Liver (tissue), 8 donors: ENCODE measurements at regions not wholly inside any gene's neighbourhood (a gene's known extent, or its start where the extent isn't known, plus 50 kb on each side); places are given as distances from the start of the nearest gene placed in this dataset.

Experiments
- DNase-seq: peaks from one replicate; pipeline ENCODE4 v3.0.0-alpha.2; 2017; ENCODE audit warnings: low spot score
- H3K27ac ChIP-seq, 2 donors: one replicate each; pipeline ENCODE4 v1.7.0; 2013; ENCODE audit warnings: inconsistent platforms in 2 of 2, low read length in 2 of 2, control low read depth in 1 of 2, low read depth in 1 of 2, mild to moderate bottlenecking in 1 of 2
- H3K27me3 ChIP-seq, 4 donors: one replicate each; pipeline versions ENCODE4 v1.6.1 to v1.7.0; 2013; ENCODE audit warnings: low read length in 3 of 4, inconsistent platforms in 1 of 4, mild to moderate bottlenecking in 1 of 4, moderate library complexity in 1 of 4; ENCODE audit not compliant: control insufficient read depth in 4 of 4, insufficient read depth in 4 of 4
- H3K36me3 ChIP-seq, 4 donors: one replicate each; pipeline versions ENCODE4 v1.6.1 to v1.7.0; 2013; ENCODE audit warnings: low read length in 3 of 4, mild to moderate bottlenecking in 3 of 4, low read depth in 1 of 4, moderate library complexity in 1 of 4; ENCODE audit not compliant: control insufficient read depth in 4 of 4, insufficient read depth in 3 of 4
- H3K4me1 ChIP-seq, 4 donors: one replicate each; pipeline versions ENCODE4 v1.6.1 to v1.7.0; 2013; ENCODE audit warnings: low read length in 3 of 4, mild to moderate bottlenecking in 3 of 4, moderate library complexity in 1 of 4; ENCODE audit not compliant: control insufficient read depth in 4 of 4, insufficient read depth in 4 of 4
- H3K4me3 ChIP-seq, 3 donors: one replicate each; pipeline versions ENCODE4 v1.6.1 to v1.7.0; 2013; ENCODE audit warnings: low read length in 3 of 3, control low read depth in 1 of 3, low read depth in 1 of 3, mild to moderate bottlenecking in 1 of 3
- H3K9ac ChIP-seq, 2 donors: one replicate each; pipeline ENCODE4 v1.7.0; 2013; ENCODE audit warnings: low read length in 2 of 2, mild to moderate bottlenecking in 2 of 2, moderate library complexity in 2 of 2, control low read depth in 1 of 2, low read depth in 1 of 2
- H3K9me3 ChIP-seq, 4 donors: one replicate each; pipeline versions ENCODE4 v1.6.1 to v1.7.0; 2013; ENCODE audit warnings: low read length in 3 of 4; ENCODE audit not compliant: control insufficient read depth in 4 of 4
- ATF3 ChIP-seq: IDR thresholded peaks from 2 replicates; pipeline ENCODE4 v1.6.1; 2016; ENCODE audit warnings: antibody characterized with exemption
- CTCF ChIP-seq: fragments of 150-350 bp; IDR thresholded peaks from 2 replicates; pipeline ENCODE4 v1.5.1; 2017; ENCODE audit warnings: improper control_type of control experiment, low read depth, low read length; ENCODE audit not compliant: missing input control
- EGR1 ChIP-seq, 2 donors: IDR thresholded peaks; 2 replicates each; pipeline ENCODE4 v1.6.1; 2016 to 2018; ENCODE audit warnings: antibody characterized with exemption in 2 of 2, low read depth in 2 of 2
- FOXA1 ChIP-seq: IDR thresholded peaks from 2 replicates; pipeline ENCODE4 v1.6.1; 2016; ENCODE audit warnings: antibody characterized with exemption
- FOXA2 ChIP-seq: IDR thresholded peaks from 2 replicates; pipeline ENCODE4 v1.6.1; 2016; ENCODE audit warnings: antibody characterized with exemption
- GABPA ChIP-seq, 2 donors: IDR thresholded peaks in 1 of 2; conservative IDR thresholded peaks in 1 of 2; 2 replicates each; pipeline ENCODE4 v1.6.1; 2016; ENCODE audit warnings: antibody characterized with exemption in 2 of 2, mild to moderate bottlenecking in 1 of 2, moderate library complexity in 1 of 2
- HNF4A ChIP-seq, 2 donors: conservative IDR thresholded peaks; 2 replicates each; pipeline ENCODE4 v1.6.1; 2016; ENCODE audit warnings: antibody characterized with exemption in 2 of 2, mild to moderate bottlenecking in 2 of 2
- HNF4G ChIP-seq: IDR thresholded peaks from 2 replicates; pipeline ENCODE4 v1.6.1; 2016; ENCODE audit warnings: antibody characterized with exemption
- JUND ChIP-seq, 2 donors: IDR thresholded peaks; 2 replicates each; pipeline ENCODE4 v1.6.1; 2016; ENCODE audit warnings: antibody characterized with exemption in 2 of 2
- MAX ChIP-seq: IDR thresholded peaks from 2 replicates; pipeline ENCODE4 v1.6.1; 2016; ENCODE audit warnings: antibody characterized with exemption
- NR2F2 ChIP-seq: IDR thresholded peaks from 2 replicates; pipeline ENCODE4 v1.6.1; 2016; ENCODE audit warnings: antibody characterized with exemption
- RAD21 ChIP-seq, 2 donors: IDR thresholded peaks; 2 replicates each; pipeline ENCODE4 v1.6.1; 2016; ENCODE audit warnings: antibody characterized with exemption in 2 of 2, mild to moderate bottlenecking in 2 of 2
- REST ChIP-seq: IDR thresholded peaks from 2 replicates; pipeline ENCODE4 v1.6.1; 2016; ENCODE audit warnings: antibody characterized with exemption, mild to moderate bottlenecking
- RXRA ChIP-seq, 2 donors: IDR thresholded peaks; 2 replicates each; pipeline ENCODE4 v1.6.1; 2017 to 2018; ENCODE audit warnings: antibody characterized with exemption in 2 of 2, mild to moderate bottlenecking in 1 of 2
- SP1 ChIP-seq: IDR thresholded peaks from 2 replicates; pipeline ENCODE4 v1.6.1; 2018; ENCODE audit warnings: antibody characterized with exemption, mild to moderate bottlenecking
- TAF1 ChIP-seq: conservative IDR thresholded peaks from 2 replicates; pipeline ENCODE4 v1.6.1; 2016; ENCODE audit warnings: antibody characterized with exemption, mild to moderate bottlenecking
- YY1 ChIP-seq: IDR thresholded peaks from 2 replicates; pipeline ENCODE4 v1.6.1; 2016; ENCODE audit warnings: antibody characterized with exemption, mild to moderate bottlenecking
- ZBTB33 ChIP-seq: IDR thresholded peaks from 2 replicates; pipeline ENCODE4 v1.6.1; 2016; ENCODE audit warnings: antibody characterized with exemption
- WGBS: extraction: QIAGEN DNeasy Blood & Tissue Kit; methylation state at CpG from one replicate; pipeline ENCODE4 v1.1.7; 2013; 5-methylcytosine and 5-hydroxymethylcytosine counted together
- donor health status: healthy.
- donor health status: healthy.
- donor health status: healthy.
- donor health status: healthy.
- donor health status: healthy.

GRCh38 chr7:138238734-138239659, 162.7 kb downstream of the AKR1D1 start:
- H3K27ac ChIP-seq: no peak overlapping the region
- DNase-seq: no peak
- TF ChIP-seq YY1 (no peak), RXRA (IDR thresholded peaks at IDR 0.05) (peak in 1 of 2 donors; percentile 42), ATF3 (no peak), NR2F2 (no peak), HNF4A (conservative IDR thresholded peaks at IDR 0.05) (peak in 1 of 2 donors; percentile 25), RAD21 (IDR thresholded peaks at IDR 0.05) (peak in 1 of 2 donors; percentile 8)
- peak overlapping the region in 2 of 3 donors; percentile 12 to 28 for H3K4me3 ChIP-seq
- H3K36me3 ChIP-seq: no peaks in the 10 kb centered on the region
- WGBS: 43% methylated on average over 3 of the region's 3 CpGs
- no peak overlapping the region for H3K9ac ChIP-seq
- peaks cover 0 to 20% (median 8%) of the 10 kb centered on the region in 4 donors for H3K4me1 ChIP-seq
- peaks cover 0 to 3% (median 0%) of the 10 kb centered on the region in 4 donors for H3K9me3 ChIP-seq
- H3K27me3 ChIP-seq: no peaks in the 10 kb centered on the region

- peak; percentile 42 for DNase-seq
- H3K36me3 ChIP-seq: no peaks in the 10 kb centered on the region
- TF ChIP-seq RXRA (IDR thresholded peaks at IDR 0.05) (peak; percentile 79 to 88), JUND (IDR thresholded peaks at IDR 0.05) (peak; percentile 56 to 65), REST (peak; percentile 27), SP1 (peak; percentile 69), CTCF (no peak), ATF3 (peak; percentile 60), HNF4G (no peak), MAX (peak; percentile 58), ZBTB33 (peak; percentile 47), FOXA1 (no peak), YY1 (peak; percentile 78), RAD21 (IDR thresholded peaks at IDR 0.05) (peak; percentile 57 to 69), FOXA2 (peak; percentile 64), TAF1 (peak; percentile 24), GABPA (IDR thresholded peaks at IDR 0.05 in 1 of 2, conservative IDR thresholded peaks at IDR 0.05 in 1 of 2) (no peak), EGR1 (IDR thresholded peaks at IDR 0.05; ENCODE audit: low read depth in 2 of 2) (peak in 1 of 2 donors; percentile 29), NR2F2 (no peak), HNF4A (conservative IDR thresholded peaks at IDR 0.05) (peak; percentile 57 to 76)
- H3K4me1 ChIP-seq: peaks cover 2 to 20% (median 11%) of the 10 kb centered on the region in 4 donors
- WGBS: 36% methylated on average over 5 of the region's 5 CpGs
- peaks cover 0 to 5% (median 2%) of the 10 kb centered on the region in 4 donors for H3K9me3 ChIP-seq
- peak overlapping the region; percentile 51 to 66 for H3K27ac ChIP-seq
- H3K9ac ChIP-seq: peak overlapping the region in 1 of 2 donors; percentile 38
- H3K4me3 ChIP-seq: no peak overlapping the region
- no peaks in the 10 kb centered on the region for H3K27me3 ChIP-seq
Measured at GRCh38 chr7:138243430-138243829, 167.2 kb downstream of the AKR1D1 start.
